ENCODE measurements at regions not wholly inside any gene's neighbourhood (a gene's known extent, or its start where the extent isn't known, plus 50 kb on each side); places are given as distances from the start of the nearest gene placed in this dataset.
A peak's percentile ranks its signal among the peaks of the same experiment; 100 is the strongest.

DNA sequence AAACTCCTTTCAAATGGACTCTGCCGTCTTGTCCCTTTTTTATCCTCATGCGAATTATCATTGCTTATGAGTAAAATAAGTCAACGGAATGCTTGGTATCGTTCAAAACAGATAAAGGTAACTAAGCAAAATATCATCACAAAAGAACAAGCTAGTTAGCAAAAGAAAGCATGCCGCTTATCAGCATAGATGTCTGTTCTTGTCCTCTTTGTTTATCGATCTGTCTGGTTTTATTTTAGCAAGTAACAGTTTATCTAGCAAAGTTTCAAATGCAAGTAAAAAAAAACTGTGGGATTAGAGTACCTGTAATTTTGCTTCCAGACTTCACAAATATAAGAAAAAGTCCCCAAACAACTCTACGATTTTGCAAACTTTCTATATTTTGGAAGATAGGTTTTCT, 561.5 kb downstream of the USP25 start:
- TF ChIP-seq, protein P1, sequence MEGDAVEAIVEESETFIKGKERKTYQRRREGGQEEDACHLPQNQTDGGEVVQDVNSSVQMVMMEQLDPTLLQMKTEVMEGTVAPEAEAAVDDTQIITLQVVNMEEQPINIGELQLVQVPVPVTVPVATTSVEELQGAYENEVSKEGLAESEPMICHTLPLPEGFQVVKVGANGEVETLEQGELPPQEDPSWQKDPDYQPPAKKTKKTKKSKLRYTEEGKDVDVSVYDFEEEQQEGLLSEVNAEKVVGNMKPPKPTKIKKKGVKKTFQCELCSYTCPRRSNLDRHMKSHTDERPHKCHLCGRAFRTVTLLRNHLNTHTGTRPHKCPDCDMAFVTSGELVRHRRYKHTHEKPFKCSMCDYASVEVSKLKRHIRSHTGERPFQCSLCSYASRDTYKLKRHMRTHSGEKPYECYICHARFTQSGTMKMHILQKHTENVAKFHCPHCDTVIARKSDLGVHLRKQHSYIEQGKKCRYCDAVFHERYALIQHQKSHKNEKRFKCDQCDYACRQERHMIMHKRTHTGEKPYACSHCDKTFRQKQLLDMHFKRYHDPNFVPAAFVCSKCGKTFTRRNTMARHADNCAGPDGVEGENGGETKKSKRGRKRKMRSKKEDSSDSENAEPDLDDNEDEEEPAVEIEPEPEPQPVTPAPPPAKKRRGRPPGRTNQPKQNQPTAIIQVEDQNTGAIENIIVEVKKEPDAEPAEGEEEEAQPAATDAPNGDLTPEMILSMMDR (IDR thresholded peaks at IDR 0.05) = no peak
- no peak overlapping the region for H3K27ac Mint-ChIP-seq
- no peaks in the 10 kb centered on the region for H3K9me3 Mint-ChIP-seq
- H3K4me3 Mint-ChIP-seq = no peak overlapping the region
- no peaks in the 10 kb centered on the region for H3K36me3 Mint-ChIP-seq (ENCODE audit: low read depth)
- no peaks in the 10 kb centered on the region for H3K27me3 Mint-ChIP-seq (ENCODE audit: insufficient read depth)
- no peak for DNase-seq
- no peaks in the 10 kb centered on the region for H3K4me1 Mint-ChIP-seq (ENCODE audit: low read depth)

GRCh38 chr21:16294128-16294527, 564.3 kb downstream of the USP25 start:
- no peak overlapping the region for H3K4me3 Mint-ChIP-seq
- TF ChIP-seq, protein P1 (IDR thresholded peaks at IDR 0.05) = no peak
- no peak for DNase-seq
- H3K4me1 Mint-ChIP-seq (ENCODE audit: low read depth) = no peaks in the 10 kb centered on the region
- no peaks in the 10 kb centered on the region for H3K36me3 Mint-ChIP-seq (ENCODE audit: low read depth)
- no peaks in the 10 kb centered on the region for H3K9me3 Mint-ChIP-seq
- no peak overlapping the region for H3K27ac Mint-ChIP-seq
- H3K27me3 Mint-ChIP-seq (ENCODE audit: insufficient read depth) = no peaks in the 10 kb centered on the region; the same call in 1 of the 2 replicates

DNA sequence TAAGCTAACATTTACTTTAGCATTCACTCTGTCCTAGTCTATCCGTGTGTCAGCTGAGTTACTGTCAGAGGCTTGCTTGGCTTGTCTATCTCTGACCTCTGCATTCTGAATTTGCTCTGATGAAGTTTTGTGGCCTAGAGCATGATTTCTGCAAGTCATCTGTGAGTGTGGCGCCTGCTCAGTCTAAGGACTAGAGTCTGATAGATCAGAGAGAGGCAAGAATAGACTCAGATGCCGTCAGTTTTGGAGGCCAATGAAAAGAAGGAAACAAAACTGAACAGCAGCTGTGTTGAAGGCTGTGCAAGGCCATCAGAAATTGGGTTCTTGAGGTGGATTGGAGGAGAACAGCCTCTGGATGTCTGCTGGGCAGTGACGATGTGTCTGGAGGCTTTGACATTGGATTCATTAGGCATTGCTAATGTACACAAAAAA, 573.1 kb downstream of the USP25 start:
- no peak overlapping the region for H3K4me3 Mint-ChIP-seq

DNA sequence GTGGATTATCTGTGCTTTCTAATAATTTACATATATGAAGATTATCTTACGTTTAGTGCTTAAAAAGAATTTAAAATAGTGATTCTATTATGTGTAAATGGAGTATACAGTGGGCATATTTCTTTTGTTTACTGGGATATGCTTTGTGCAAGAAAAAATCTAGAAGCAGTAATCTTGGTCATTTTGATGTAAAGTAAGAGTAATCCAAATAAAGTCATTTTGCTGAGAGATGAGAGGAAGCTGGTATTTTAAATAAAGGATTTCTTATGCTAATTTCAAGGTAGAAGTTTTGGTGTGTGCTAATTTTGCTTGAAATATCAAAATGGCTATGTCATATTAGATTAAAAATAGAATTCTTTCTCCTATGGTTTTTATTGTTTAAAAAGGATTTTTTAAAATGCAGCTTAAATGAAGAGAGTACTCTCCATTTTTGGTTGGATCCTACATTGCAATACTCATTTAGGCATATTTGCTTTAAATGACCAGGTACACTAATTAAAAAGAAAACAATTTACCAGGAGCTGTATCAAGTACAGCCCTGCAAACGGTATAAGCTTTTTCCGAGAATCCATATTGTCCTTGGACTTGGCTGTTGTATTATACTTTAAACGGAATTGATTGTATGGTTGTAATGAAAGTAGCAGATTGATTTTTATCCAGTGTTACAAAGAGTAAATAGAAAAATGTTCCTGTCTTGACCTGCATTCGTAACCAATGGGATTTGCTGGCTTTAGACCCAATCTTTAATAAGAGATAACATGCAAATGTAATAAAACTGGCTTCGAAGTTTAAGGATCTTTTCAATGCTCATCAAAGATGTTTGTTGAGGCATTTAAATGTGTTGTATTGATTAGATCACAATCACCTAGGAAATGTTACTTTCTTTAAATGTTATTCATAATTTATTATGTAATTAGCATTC, 574.7 kb downstream of the USP25 start:
- Mint-ChIP-seq H3K4me1 (ENCODE audit: low read depth) (peaks cover 27% of the 10 kb centered on the region), H3K27me3 (ENCODE audit: insufficient read depth) (no peaks in the 10 kb centered on the region), H3K27ac (no peak overlapping the region), H3K4me3 (no peak overlapping the region), H3K9me3 (no peaks in the 10 kb centered on the region), H3K36me3 (ENCODE audit: low read depth) (no peaks in the 10 kb centered on the region)
- TF ChIP-seq, protein P1 (IDR thresholded peaks at IDR 0.05) = no peak
- no peak for DNase-seq

More for the DNA sequence above, 573.1 kb downstream of the USP25 start:
- Mint-ChIP-seq H3K4me1 (ENCODE audit: low read depth) (peaks cover 18% of the 10 kb centered on the region), H3K36me3 (ENCODE audit: low read depth) (no peaks in the 10 kb centered on the region), H3K9me3 (no peaks in the 10 kb centered on the region), H3K27me3 (ENCODE audit: insufficient read depth) (no peaks in the 10 kb centered on the region), H3K27ac (peak overlapping the region; percentile 76)
- DNase-seq = peak; percentile 48
- TF ChIP-seq, protein P1 (IDR thresholded peaks at IDR 0.05) = no peak

- TF ChIP-seq, protein P1 (IDR thresholded peaks at IDR 0.05) = no peak
- no peak for DNase-seq
- peaks cover 27% of the 10 kb centered on the region for H3K4me1 Mint-ChIP-seq (ENCODE audit: low read depth)
- H3K27me3 Mint-ChIP-seq (ENCODE audit: insufficient read depth) = no peaks in the 10 kb centered on the region
- no peak overlapping the region for H3K27ac Mint-ChIP-seq
- no peaks in the 10 kb centered on the region for H3K9me3 Mint-ChIP-seq
- H3K36me3 Mint-ChIP-seq (ENCODE audit: low read depth) = no peaks in the 10 kb centered on the region
- 0 out of 2 replicates have a peak overlapping the region, but pooled peaks have one; percentile 22 for H3K4me3 Mint-ChIP-seq
Measured at GRCh38 chr21:16305686-16306085, 575.9 kb downstream of the USP25 start.

Data from HFFc6 (cell line).